Activated CD8-positive, alpha-beta memory T cell treated with anti-CD3 and anti-CD28 coated beads for 4 hours (primary cell): ENCODE measurements at regions not wholly inside any gene's neighbourhood (a gene's known extent, or its start where the extent isn't known, plus 50 kb on each side); places are given as distances from the start of the nearest gene placed in this dataset.
"Not testable (repeated sequence)": the region's sequence is repeated elsewhere in the genome, so short reads cannot be mapped to it uniquely, and the experiment has no call there.

ENCODE experiments used
- DNase-seq, 2 donors: peaks; one replicate each; pipeline ENCODE4 v3.0.0-alpha.2; 2020; ENCODE audit warnings: low read depth in 2 of 2

GRCh38 chr6:26264547-26264946 is 100.5 kb upstream of the BTN3A2 start:
- DNase-seq: no peak

- DNase-seq: no peak
Observed at GRCh38 chr6:26267083-26267589, 97.9 kb upstream of the BTN3A2 start.

- no peak for DNase-seq
Observed at GRCh38 chr6:26268659-26269402, 96.2 kb upstream of the BTN3A2 start.

- DNase-seq: no peak
Observed at GRCh38 chr6:26269531-26270485, 95.2 kb upstream of the BTN3A2 start.

- no peak for DNase-seq
Observed at GRCh38 chr6:26270486-26270861, 94.5 kb upstream of the BTN3A2 start.

- DNase-seq: peak; percentile 54 to 61
Observed at GRCh38 chr6:26270903-26271667, 93.9 kb upstream of the BTN3A2 start.

GRCh38 chr6:26271668-26272024 is 93.4 kb upstream of the BTN3A2 start:
- no peak for DNase-seq

- no peak for DNase-seq
Observed at GRCh38 chr6:26272171-26272637, 92.8 kb upstream of the BTN3A2 start.

- DNase-seq: no peak
Observed at GRCh38 chr6:26273673-26274588, 91.1 kb upstream of the BTN3A2 start.

- no peak for DNase-seq
Observed at GRCh38 chr6:26275663-26276062, 89.3 kb upstream of the BTN3A2 start.

- no peak for DNase-seq
Observed at GRCh38 chr6:26276841-26277648, 88.0 kb upstream of the BTN3A2 start.

- no peak for DNase-seq
Observed at GRCh38 chr6:26278536-26278935, 86.5 kb upstream of the BTN3A2 start.

GRCh38 chr6:26279371-26279770 is 85.6 kb upstream of the BTN3A2 start:
- not testable (repeated sequence) for DNase-seq

GRCh38 chr6:26280407-26280806 is 84.6 kb upstream of the BTN3A2 start:
- no peak for DNase-seq

GRCh38 chr6:26284537-26285142 is 80.4 kb upstream of the BTN3A2 start:
- DNase-seq: peak in 1 of 2 donors; percentile 26

GRCh38 chr6:26285143-26286134 is 79.6 kb upstream of the BTN3A2 start:
- peak; percentile 89 to 95 for DNase-seq

GRCh38 chr6:26286168-26286877 is 78.7 kb upstream of the BTN3A2 start:
- peak; percentile 51 to 61 for DNase-seq

GRCh38 chr6:26288155-26288554 is 76.8 kb upstream of the BTN3A2 start:
- no peak for DNase-seq
